ENCODE measurements at regions not wholly inside any gene's neighbourhood (a gene's known extent, or its start where the extent isn't known, plus 50 kb on each side); places are given as distances from the start of the nearest gene placed in this dataset.

DNA sequence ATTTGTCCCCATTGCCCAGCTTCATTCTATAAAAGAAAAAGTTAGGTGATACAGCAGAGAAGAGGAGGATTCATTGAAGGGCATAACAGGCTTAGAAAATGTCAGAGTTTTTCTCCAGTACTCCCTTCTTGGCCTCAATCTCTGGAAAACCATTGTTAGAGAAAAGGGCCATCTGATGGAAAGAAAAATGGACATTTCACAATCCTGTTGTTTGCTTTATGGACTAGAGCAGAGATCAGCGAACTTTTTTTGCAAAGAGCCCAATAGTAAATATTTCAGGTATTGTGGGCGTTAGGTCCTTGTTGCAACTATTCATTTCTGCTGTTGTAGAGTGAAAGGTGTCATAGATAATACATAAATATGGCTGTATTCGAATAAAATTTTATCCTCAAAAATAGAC is 208.8 kb downstream of the TLE4 start:
- no peak overlapping the region for H3K4me3 ChIP-seq
- 79 to 88% methylated on average over 3 of the region's 3 CpGs for WGBS, 2 donors
- DNase-seq = no peak
- H3K4me1 ChIP-seq = no peaks in the 10 kb centered on the region
- H3K27me3 ChIP-seq = no peaks in the 10 kb centered on the region
- intact Hi-C loops (cut with DNase I) = no loop called here
- H3K36me3 ChIP-seq = no peaks in the 10 kb centered on the region
- no peak overlapping the region for H3K27ac ChIP-seq
- H3K9me3 ChIP-seq = no peaks in the 10 kb centered on the region
- TF ChIP-seq EP300 (IDR thresholded peaks at IDR 0.05) (no peak), CTCF (IDR thresholded peaks at IDR 0.05) (no peak), POLR2AphosphoS5 (IDR thresholded peaks at IDR 0.05) (no peak), POLR2A (IDR thresholded peaks at IDR 0.05) (no peak)

GRCh38 chr9:79779901-79780300 is 208.1 kb downstream of the TLE4 start:
- Histone ChIP-seq H3K27ac (no peak overlapping the region), H3K4me3 (no peak overlapping the region), H3K4me1 (no peaks in the 10 kb centered on the region), H3K9me3 (no peaks in the 10 kb centered on the region), H3K27me3 (no peaks in the 10 kb centered on the region), H3K36me3 (no peaks in the 10 kb centered on the region)
- TF ChIP-seq CTCF (IDR thresholded peaks at IDR 0.05) (no peak), POLR2AphosphoS5 (IDR thresholded peaks at IDR 0.05) (no peak), POLR2A (IDR thresholded peaks at IDR 0.05) (no peak), EP300 (IDR thresholded peaks at IDR 0.05) (no peak)
- 92 to 93% methylated on average over 7 of the region's 7 CpGs for WGBS, 2 donors
- no peak for DNase-seq
- intact Hi-C loops (cut with DNase I) = no loop called here

- no peaks in the 10 kb centered on the region for H3K36me3 ChIP-seq
- 81 to 90% methylated on average over 1 of the region's 1 CpG for WGBS, 2 donors
- no peaks in the 10 kb centered on the region for H3K9me3 ChIP-seq
- no peak overlapping the region for H3K27ac ChIP-seq
- no peaks in the 10 kb centered on the region for H3K27me3 ChIP-seq
- no peaks in the 10 kb centered on the region for H3K4me1 ChIP-seq
- intact Hi-C loops (cut with DNase I) = no loop called here
- TF ChIP-seq POLR2AphosphoS5 (IDR thresholded peaks at IDR 0.05) = no peak
- TF ChIP-seq CTCF (IDR thresholded peaks at IDR 0.05) = no peak
- TF ChIP-seq EP300 (IDR thresholded peaks at IDR 0.05) = no peak
- TF ChIP-seq POLR2A (IDR thresholded peaks at IDR 0.05) = no peak
- H3K4me3 ChIP-seq = no peak overlapping the region
- DNase-seq = no peak
Observed at GRCh38 chr9:79778581-79778980, 206.8 kb downstream of the TLE4 start.

GRCh38 chr9:79776581-79776980 is 204.8 kb downstream of the TLE4 start:
- WGBS, 2 donors = 63 to 81% methylated on average over 2 of the region's 2 CpGs
- intact Hi-C loops (cut with DNase I) = no loop called here
- Histone ChIP-seq H3K36me3 (no peaks in the 10 kb centered on the region), H3K4me3 (no peak overlapping the region), H3K4me1 (no peaks in the 10 kb centered on the region), H3K27ac (no peak overlapping the region), H3K9me3 (no peaks in the 10 kb centered on the region), H3K27me3 (no peaks in the 10 kb centered on the region)
- no peak for TF ChIP-seq POLR2AphosphoS5 (IDR thresholded peaks at IDR 0.05)
- no peak for TF ChIP-seq POLR2A (IDR thresholded peaks at IDR 0.05)
- TF ChIP-seq CTCF (IDR thresholded peaks at IDR 0.05) = no peak
- TF ChIP-seq EP300 (IDR thresholded peaks at IDR 0.05) = no peak
- no peak for DNase-seq

Measured in sigmoid colon (tissue), 6 donors.